ENCODE measurements at regions not wholly inside any gene's neighbourhood (a gene's known extent, or its start where the extent isn't known, plus 50 kb on each side); places are given as distances from the start of the nearest gene placed in this dataset.

DNA sequence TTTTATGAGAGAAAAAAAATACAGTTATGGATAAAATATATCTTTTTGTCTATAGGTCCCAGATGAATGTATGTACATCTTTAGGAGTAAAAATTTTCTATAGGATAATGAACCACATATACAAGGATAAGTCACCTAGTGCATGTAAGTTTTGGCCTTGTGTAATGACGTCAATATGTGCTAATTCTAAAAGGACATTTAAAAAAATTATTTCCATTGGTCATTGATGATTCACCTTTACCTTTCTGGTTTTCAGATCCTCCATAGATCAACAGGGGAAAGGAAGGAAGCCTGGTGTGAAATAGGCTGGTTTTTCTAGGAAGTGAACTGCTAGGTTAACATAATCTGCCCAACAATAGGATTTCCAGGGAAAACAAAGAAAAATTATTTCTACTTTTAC lies 684.3 kb upstream of the SOX9 start:
- no peaks in the 10 kb centered on the region for H3K4me1 ChIP-seq (ENCODE audit: control insufficient read depth in 2 of 3, insufficient read depth in 2 of 3, low read depth in 1 of 3, low read length in 3 of 3)
- TF ChIP-seq, protein P1, sequence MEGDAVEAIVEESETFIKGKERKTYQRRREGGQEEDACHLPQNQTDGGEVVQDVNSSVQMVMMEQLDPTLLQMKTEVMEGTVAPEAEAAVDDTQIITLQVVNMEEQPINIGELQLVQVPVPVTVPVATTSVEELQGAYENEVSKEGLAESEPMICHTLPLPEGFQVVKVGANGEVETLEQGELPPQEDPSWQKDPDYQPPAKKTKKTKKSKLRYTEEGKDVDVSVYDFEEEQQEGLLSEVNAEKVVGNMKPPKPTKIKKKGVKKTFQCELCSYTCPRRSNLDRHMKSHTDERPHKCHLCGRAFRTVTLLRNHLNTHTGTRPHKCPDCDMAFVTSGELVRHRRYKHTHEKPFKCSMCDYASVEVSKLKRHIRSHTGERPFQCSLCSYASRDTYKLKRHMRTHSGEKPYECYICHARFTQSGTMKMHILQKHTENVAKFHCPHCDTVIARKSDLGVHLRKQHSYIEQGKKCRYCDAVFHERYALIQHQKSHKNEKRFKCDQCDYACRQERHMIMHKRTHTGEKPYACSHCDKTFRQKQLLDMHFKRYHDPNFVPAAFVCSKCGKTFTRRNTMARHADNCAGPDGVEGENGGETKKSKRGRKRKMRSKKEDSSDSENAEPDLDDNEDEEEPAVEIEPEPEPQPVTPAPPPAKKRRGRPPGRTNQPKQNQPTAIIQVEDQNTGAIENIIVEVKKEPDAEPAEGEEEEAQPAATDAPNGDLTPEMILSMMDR (IDR thresholded peaks at IDR 0.05; ENCODE audit: borderline replicate concordance, extremely low read depth, insufficient read depth) = no peak
- FAIRE-seq = no peak
- intact Hi-C loops (cut with DNase I) = no loop called here
- no peak overlapping the region for H3K9ac ChIP-seq (ENCODE audit: low read length in 3 of 3)
- H3K4me3 ChIP-seq (ENCODE audit: low read length in 3 of 3) = no peak overlapping the region
- H3K9me3 ChIP-seq (ENCODE audit: control insufficient read depth in 2 of 3, insufficient read depth in 1 of 3, low read length in 3 of 3) = no peaks in the 10 kb centered on the region
- DNase-seq = no peak
- no peak overlapping the region for H3K27ac ChIP-seq (ENCODE audit: low read depth in 2 of 2, low read length in 2 of 2)
- H3K27me3 ChIP-seq (ENCODE audit: control insufficient read depth, insufficient read depth, low read length) = no peaks in the 10 kb centered on the region
- H3K36me3 ChIP-seq (ENCODE audit: control insufficient read depth in 2 of 3, insufficient read depth in 3 of 3, low read length in 3 of 3) = no peaks in the 10 kb centered on the region

DNA sequence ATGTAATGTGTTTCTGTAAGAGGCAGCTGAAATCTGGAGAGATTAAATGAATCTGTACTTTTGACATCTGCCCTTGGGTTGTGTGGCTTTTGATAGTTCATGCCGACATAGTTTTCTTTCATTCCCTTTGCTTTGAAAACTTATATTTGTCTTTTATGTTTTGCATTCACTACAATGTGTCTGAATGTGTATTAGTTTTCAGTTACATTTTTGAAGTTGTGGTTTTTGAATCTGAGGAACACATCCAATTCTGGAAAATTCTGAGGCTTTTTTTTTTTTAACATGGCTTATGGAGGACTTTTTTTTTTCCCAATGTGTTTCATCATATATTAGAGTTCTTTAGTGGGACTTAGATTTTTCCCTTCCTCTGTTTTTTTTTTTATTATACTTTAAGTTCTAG lies 683.7 kb upstream of the SOX9 start:
- Histone ChIP-seq H3K27me3 (ENCODE audit: control insufficient read depth, insufficient read depth, low read length) (no peaks in the 10 kb centered on the region), H3K4me3 (ENCODE audit: low read length in 3 of 3) (no peak overlapping the region), H3K4me1 (ENCODE audit: control insufficient read depth in 2 of 3, insufficient read depth in 2 of 3, low read depth in 1 of 3, low read length in 3 of 3) (no peaks in the 10 kb centered on the region), H3K9ac (ENCODE audit: low read length in 3 of 3) (no peak overlapping the region), H3K27ac (ENCODE audit: low read depth in 2 of 2, low read length in 2 of 2) (no peak overlapping the region), H3K36me3 (ENCODE audit: control insufficient read depth in 2 of 3, insufficient read depth in 3 of 3, low read length in 3 of 3) (no peaks in the 10 kb centered on the region), H3K9me3 (ENCODE audit: control insufficient read depth in 2 of 3, insufficient read depth in 1 of 3, low read length in 3 of 3) (no peaks in the 10 kb centered on the region)
- TF ChIP-seq, protein P1 (IDR thresholded peaks at IDR 0.05; ENCODE audit: borderline replicate concordance, extremely low read depth, insufficient read depth) = no peak
- no peak for DNase-seq
- no peak for FAIRE-seq
- intact Hi-C loops (cut with DNase I) = no loop called here

DNA sequence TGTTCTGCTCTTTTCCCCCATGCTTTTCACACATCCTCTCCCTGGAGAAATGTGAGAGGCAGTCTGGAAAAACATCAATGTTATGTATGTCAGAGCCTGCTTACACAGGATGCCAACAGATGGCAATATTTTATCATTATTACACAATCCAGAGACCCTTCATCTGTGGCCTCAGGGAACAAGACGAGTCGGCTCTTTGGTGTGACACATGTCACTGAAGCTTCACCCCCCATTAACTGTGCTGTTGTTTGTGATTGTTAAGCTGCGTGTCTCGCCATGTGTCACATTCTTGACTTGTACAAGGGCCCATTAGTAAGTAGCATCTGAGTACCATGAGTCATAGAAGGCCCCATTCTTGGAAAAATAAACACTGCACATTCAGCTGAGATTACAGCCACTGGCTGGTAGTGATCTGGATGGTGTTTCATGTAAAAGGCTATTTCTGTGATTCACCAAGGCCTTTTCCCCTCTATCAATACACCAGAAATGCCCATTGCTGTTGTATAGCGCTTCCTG lies 682.1 kb upstream of the SOX9 start:
- H3K27ac ChIP-seq (ENCODE audit: low read depth in 2 of 2, low read length in 2 of 2) = no peak overlapping the region
- FAIRE-seq (no peak), DNase-seq (peak in 4 of 5 donors; percentile 40 to 64 (median 59))
- no peaks in the 10 kb centered on the region for H3K4me1 ChIP-seq (ENCODE audit: control insufficient read depth in 2 of 3, insufficient read depth in 2 of 3, low read depth in 1 of 3, low read length in 3 of 3)
- H3K27me3 ChIP-seq (ENCODE audit: control insufficient read depth, insufficient read depth, low read length) = no peaks in the 10 kb centered on the region
- TF ChIP-seq, protein P1 (IDR thresholded peaks at IDR 0.05; ENCODE audit: borderline replicate concordance, extremely low read depth, insufficient read depth) = no peak
- intact Hi-C loops (cut with DNase I) = no loop called here
- H3K9me3 ChIP-seq (ENCODE audit: control insufficient read depth in 2 of 3, insufficient read depth in 1 of 3, low read length in 3 of 3) = no peaks in the 10 kb centered on the region
- H3K4me3 ChIP-seq (ENCODE audit: low read length in 3 of 3) = no peak overlapping the region
- H3K9ac ChIP-seq (ENCODE audit: low read length in 3 of 3) = no peak overlapping the region
- no peaks in the 10 kb centered on the region for H3K36me3 ChIP-seq (ENCODE audit: control insufficient read depth in 2 of 3, insufficient read depth in 3 of 3, low read length in 3 of 3)

DNA sequence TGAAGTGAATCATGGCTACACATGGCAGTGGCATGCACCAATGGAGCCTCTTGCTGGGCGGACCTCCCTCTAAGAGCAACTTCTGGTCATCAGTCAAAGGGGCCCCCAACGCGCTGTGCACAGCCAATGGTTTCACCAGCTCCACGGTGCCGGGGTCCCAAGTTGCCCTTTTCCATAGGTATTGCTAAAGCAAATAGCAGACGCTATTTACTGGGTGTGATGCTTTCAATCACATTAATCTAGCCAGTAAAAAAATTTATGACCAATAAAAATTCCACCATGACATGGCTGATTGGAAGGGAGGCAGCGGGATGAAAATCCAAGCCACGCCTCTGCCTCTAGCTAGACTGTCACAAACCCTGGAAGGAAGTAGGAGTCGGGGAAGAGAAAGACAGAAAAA lies 680.3 kb upstream of the SOX9 start:
- H3K4me1 ChIP-seq (ENCODE audit: control insufficient read depth in 2 of 3, insufficient read depth in 2 of 3, low read depth in 1 of 3, low read length in 3 of 3) = no peaks in the 10 kb centered on the region
- no peaks in the 10 kb centered on the region for H3K9me3 ChIP-seq (ENCODE audit: control insufficient read depth in 2 of 3, insufficient read depth in 1 of 3, low read length in 3 of 3)
- no peak overlapping the region for H3K4me3 ChIP-seq (ENCODE audit: low read length in 3 of 3)
- TF ChIP-seq, protein P1 (IDR thresholded peaks at IDR 0.05; ENCODE audit: borderline replicate concordance, extremely low read depth, insufficient read depth) = no peak
- FAIRE-seq = no peak
- peak in 1 of 5 donors; percentile 57 for DNase-seq
- no peak overlapping the region for H3K27ac ChIP-seq (ENCODE audit: low read depth in 2 of 2, low read length in 2 of 2)
- H3K9ac ChIP-seq (ENCODE audit: low read length in 3 of 3) = no peak overlapping the region
- intact Hi-C loops (cut with DNase I) = no loop called here
- H3K36me3 ChIP-seq (ENCODE audit: control insufficient read depth in 2 of 3, insufficient read depth in 3 of 3, low read length in 3 of 3) = no peaks in the 10 kb centered on the region
- no peaks in the 10 kb centered on the region for H3K27me3 ChIP-seq (ENCODE audit: control insufficient read depth, insufficient read depth, low read length)

All from kidney (tissue), 13 donors.